GM12872 (cell line): ENCODE measurements at regions not wholly inside any gene's neighbourhood (a gene's known extent, or its start where the extent isn't known, plus 50 kb on each side); places are given as distances from the start of the nearest gene placed in this dataset.

Experiments used
- CTCF ChIP-seq: IDR thresholded peaks from 3 replicates; pipeline ENCODE4 v1.5.1; 2011; ENCODE audit warnings: low read depth, mild to moderate bottlenecking, low read length, moderate library complexity; ENCODE audit not compliant: insufficient read depth

- TF ChIP-seq CTCF: no peak
Observed at GRCh38 chr14:71361874-71362273, 454.6 kb downstream of the PCNX1 start.

GRCh38 chr14:71362282-71362681 lies 455.0 kb downstream of the PCNX1 start:
- TF ChIP-seq CTCF: no peak

GRCh38 chr14:71362920-71363584 lies 455.8 kb downstream of the PCNX1 start:
- TF ChIP-seq CTCF: no peak

GRCh38 chr14:71363946-71364925 lies 457.0 kb downstream of the PCNX1 start:
- TF ChIP-seq CTCF: no peak

GRCh38 chr14:71365361-71365760 lies 458.1 kb downstream of the PCNX1 start:
- no peak for TF ChIP-seq CTCF

GRCh38 chr14:71366861-71367260 lies 459.6 kb downstream of the PCNX1 start:
- TF ChIP-seq CTCF: no peak

- TF ChIP-seq CTCF: no peak
Observed at GRCh38 chr14:71371711-71372396, 464.6 kb downstream of the PCNX1 start.
